Lung (tissue), 11 donors: ENCODE measurements at regions not wholly inside any gene's neighbourhood (a gene's known extent, or its start where the extent isn't known, plus 50 kb on each side); places are given as distances from the start of the nearest gene placed in this dataset.
A peak's percentile ranks its signal among the peaks of the same experiment; 100 is the strongest.

ENCODE experiments used
- ATAC-seq: fragments of 200-7000 bp; cut with Tn5 transposase; one replicate; pipeline ENCODE4 v1.9.1; 2020; ENCODE audit warnings: moderate number of reproducible peaks; ENCODE audit not compliant: insufficient read depth, low FRiP score
- DNase-seq, 3 donors: peaks; one replicate each; pipeline ENCODE4 v3.0.0-alpha.2; 2013 to 2017
- H3K27ac ChIP-seq, 2 donors: one replicate each; pipeline ENCODE4 v1.5.1; 2013; ENCODE audit warnings: mild to moderate bottlenecking in 2 of 2, moderate library complexity in 2 of 2, control low read depth in 1 of 2, inconsistent platforms in 1 of 2, low read depth in 1 of 2, low read length in 1 of 2
- H3K27me3 ChIP-seq, 3 donors: one replicate each; pipeline ENCODE4 v1.5.1; 2013; ENCODE audit warnings: low read length in 2 of 3; ENCODE audit not compliant: control insufficient read depth in 3 of 3, insufficient read depth in 3 of 3
- H3K36me3 ChIP-seq, 4 donors: one replicate each; pipeline ENCODE4 v1.5.1; 2013; ENCODE audit warnings: low read length in 4 of 4, mild to moderate bottlenecking in 1 of 4, moderate library complexity in 1 of 4; ENCODE audit not compliant: control insufficient read depth in 4 of 4, insufficient read depth in 4 of 4
- H3K4me1 ChIP-seq, 5 donors: one replicate each; pipeline ENCODE4 v1.5.1; 2013; ENCODE audit warnings: low read length in 5 of 5, mild to moderate bottlenecking in 2 of 5, moderate library complexity in 1 of 5; ENCODE audit not compliant: control insufficient read depth in 5 of 5, insufficient read depth in 5 of 5
- H3K4me3 ChIP-seq: one replicate; pipeline ENCODE4 v1.5.1; 2013; ENCODE audit warnings: mild to moderate bottlenecking, control low read depth, moderate library complexity
- H3K9ac ChIP-seq, 2 donors: one replicate each; pipeline ENCODE4 v1.5.1; 2013; ENCODE audit warnings: low read length in 2 of 2, control low read depth in 1 of 2; ENCODE audit not compliant: insufficient read depth in 1 of 2
- H3K9me3 ChIP-seq, 4 donors: one replicate each; pipeline ENCODE4 v1.5.1; 2013; ENCODE audit warnings: low read length in 3 of 4, mild to moderate bottlenecking in 1 of 4, moderate library complexity in 1 of 4; ENCODE audit not compliant: control insufficient read depth in 4 of 4, insufficient read depth in 3 of 4
- WGBS, 2 donors: extraction: QIAGEN DNeasy Blood & Tissue Kit; methylation state at CpG; one replicate each; pipeline ENCODE4 v1.1.7; 2013; 5-methylcytosine and 5-hydroxymethylcytosine counted together
- TF ChIP-seq, protein P1 (sequence below): IDR thresholded peaks from 2 replicates; pipeline ENCODE4 v1.5.1; 2012; ENCODE audit warnings: mild to moderate bottlenecking; ENCODE audit errors: control extremely low read depth, extremely low read depth
- donor health status: control.
- donor health status: control.
- donor health status: Bipolar disorder and iron deficiency.
- donor health status: healthy.
- donor health status: DM: yes; HTN: yes; CAD: no.

DNA sequence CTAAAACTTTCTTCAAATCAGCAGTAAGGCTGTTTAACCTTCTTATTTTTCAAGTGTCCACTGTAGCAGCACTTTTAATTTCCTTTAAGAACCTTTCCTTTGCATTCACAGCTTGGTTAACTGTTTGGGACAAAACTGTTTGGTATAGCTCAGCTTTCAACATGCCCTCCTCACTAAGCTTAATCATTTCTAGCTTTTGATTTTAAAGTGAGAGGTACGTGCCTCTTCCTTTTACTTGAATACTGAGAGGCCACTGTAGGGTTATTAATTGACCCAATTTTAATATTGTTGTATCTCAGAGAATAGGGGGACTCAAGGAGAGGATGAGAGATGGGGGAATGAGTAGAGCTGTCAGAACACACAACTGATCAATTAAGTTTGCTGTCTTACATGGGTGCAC lies 129.5 kb upstream of the MMS22L start:
- DNase-seq (peak in 1 of 3 donors; percentile 5), ATAC-seq (no peak)
- no peaks in the 10 kb centered on the region for H3K4me1 ChIP-seq
- WGBS, 2 donors: 46 to 69% methylated on average over 1 of the region's 1 CpG
- H3K4me3 ChIP-seq: no peak overlapping the region
- H3K9me3 ChIP-seq: no peaks in the 10 kb centered on the region
- no peak overlapping the region for H3K27ac ChIP-seq
- TF ChIP-seq, protein P1, sequence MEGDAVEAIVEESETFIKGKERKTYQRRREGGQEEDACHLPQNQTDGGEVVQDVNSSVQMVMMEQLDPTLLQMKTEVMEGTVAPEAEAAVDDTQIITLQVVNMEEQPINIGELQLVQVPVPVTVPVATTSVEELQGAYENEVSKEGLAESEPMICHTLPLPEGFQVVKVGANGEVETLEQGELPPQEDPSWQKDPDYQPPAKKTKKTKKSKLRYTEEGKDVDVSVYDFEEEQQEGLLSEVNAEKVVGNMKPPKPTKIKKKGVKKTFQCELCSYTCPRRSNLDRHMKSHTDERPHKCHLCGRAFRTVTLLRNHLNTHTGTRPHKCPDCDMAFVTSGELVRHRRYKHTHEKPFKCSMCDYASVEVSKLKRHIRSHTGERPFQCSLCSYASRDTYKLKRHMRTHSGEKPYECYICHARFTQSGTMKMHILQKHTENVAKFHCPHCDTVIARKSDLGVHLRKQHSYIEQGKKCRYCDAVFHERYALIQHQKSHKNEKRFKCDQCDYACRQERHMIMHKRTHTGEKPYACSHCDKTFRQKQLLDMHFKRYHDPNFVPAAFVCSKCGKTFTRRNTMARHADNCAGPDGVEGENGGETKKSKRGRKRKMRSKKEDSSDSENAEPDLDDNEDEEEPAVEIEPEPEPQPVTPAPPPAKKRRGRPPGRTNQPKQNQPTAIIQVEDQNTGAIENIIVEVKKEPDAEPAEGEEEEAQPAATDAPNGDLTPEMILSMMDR: no peak
- H3K36me3 ChIP-seq: no peaks in the 10 kb centered on the region
- H3K27me3 ChIP-seq: no peaks in the 10 kb centered on the region
- no peak overlapping the region for H3K9ac ChIP-seq

DNA sequence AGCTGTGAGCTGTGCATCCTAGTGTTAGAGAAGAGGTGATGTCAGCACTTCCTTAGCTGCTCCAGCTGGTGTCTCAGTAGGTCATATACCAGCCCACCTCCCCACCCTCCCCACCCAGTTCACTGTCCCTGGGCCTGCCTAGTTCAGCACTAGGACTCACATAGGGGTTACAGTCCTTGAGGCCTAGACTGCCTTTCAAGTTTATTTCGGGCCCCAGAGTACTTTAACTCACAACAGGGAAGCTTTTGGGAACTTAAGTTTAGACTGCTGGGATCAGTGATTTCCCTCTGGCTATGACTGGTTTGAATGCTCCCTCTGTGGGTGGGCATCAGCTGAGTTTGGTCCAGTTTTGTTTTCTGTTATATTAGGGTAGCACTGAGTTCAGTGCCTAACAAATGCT lies 139.2 kb upstream of the MMS22L start:
- H3K36me3 ChIP-seq: no peaks in the 10 kb centered on the region
- DNase-seq (no peak), ATAC-seq (no peak)
- TF ChIP-seq, protein P1: no peak
- no peak overlapping the region for H3K9ac ChIP-seq
- H3K27me3 ChIP-seq: no peaks in the 10 kb centered on the region
- H3K9me3 ChIP-seq: peaks cover 0 to 6% (median 1%) of the 10 kb centered on the region in 4 donors
- WGBS, 2 donors: 65 to 74% methylated on average over 1 of the region's 1 CpG
- no peak overlapping the region for H3K27ac ChIP-seq
- H3K4me3 ChIP-seq: no peak overlapping the region
- H3K4me1 ChIP-seq: no peaks in the 10 kb centered on the region

DNA sequence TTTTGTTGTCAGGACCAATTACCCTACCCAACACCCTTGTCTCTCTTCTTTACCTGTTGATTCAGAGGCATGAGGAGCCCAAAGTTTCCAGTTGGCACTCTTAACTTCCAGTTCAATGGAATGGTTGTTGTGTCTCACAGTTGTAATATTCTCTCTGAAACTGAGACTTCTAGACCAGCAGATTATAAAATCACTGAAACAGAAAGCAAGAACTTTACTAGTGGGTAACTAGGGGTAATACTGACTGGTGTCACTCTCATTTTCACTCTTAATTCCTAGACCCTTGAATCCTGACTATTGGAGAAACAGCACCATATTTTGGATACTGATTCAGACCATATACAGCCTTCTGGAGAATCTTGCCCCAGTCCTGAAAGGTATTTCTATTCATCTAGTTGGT lies 140.2 kb upstream of the MMS22L start:
- TF ChIP-seq, protein P1: no peak
- Histone ChIP-seq H3K9ac (no peak overlapping the region), H3K27ac (no peak overlapping the region), H3K27me3 (no peaks in the 10 kb centered on the region), H3K4me3 (no peak overlapping the region), H3K9me3 (peaks cover 0 to 6% (median 1%) of the 10 kb centered on the region in 4 donors), H3K4me1 (no peaks in the 10 kb centered on the region), H3K36me3 (no peaks in the 10 kb centered on the region)
- ATAC-seq (no peak), DNase-seq (no peak)

DNA sequence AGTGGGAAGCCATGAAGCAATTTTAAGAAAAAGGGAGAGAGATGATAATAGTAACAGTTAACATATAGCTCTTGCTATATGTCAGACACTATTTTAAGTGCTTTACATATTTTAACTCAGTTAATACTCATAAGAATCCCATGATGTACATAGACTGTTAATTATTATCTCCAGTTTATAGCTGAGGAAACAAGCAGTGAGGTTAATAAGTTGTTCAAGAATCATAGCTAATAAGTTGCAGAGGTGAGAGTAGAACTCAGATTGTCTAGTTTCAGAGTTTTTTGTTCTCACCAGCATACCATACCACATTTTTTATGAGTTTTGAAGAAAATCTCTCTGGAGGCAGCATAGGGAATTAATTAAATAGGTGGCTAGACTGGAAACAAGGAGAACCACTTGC lies 144.6 kb upstream of the MMS22L start:
- Histone ChIP-seq H3K9me3 (peaks cover 0 to 2% (median 0%) of the 10 kb centered on the region in 4 donors), H3K36me3 (no peaks in the 10 kb centered on the region), H3K27me3 (no peaks in the 10 kb centered on the region), H3K4me1 (no peaks in the 10 kb centered on the region), H3K9ac (no peak overlapping the region), H3K4me3 (no peak overlapping the region), H3K27ac (no peak overlapping the region)
- TF ChIP-seq, protein P1: no peak
- no peak for ATAC-seq
- no peak for DNase-seq
